Astrocyte (in vitro differentiated cells and primary cell): ENCODE measurements at regions not wholly inside any gene's neighbourhood (a gene's known extent, or its start where the extent isn't known, plus 50 kb on each side); places are given as distances from the start of the nearest gene placed in this dataset.

ENCODE experiments used
- DNase-seq: peaks from one replicate; pipeline ENCODE4 v3.0.0-alpha.2; 2010; ENCODE audit warnings: low read depth
- FAIRE-seq: peaks from 2 replicates; lab custom pipeline; 2011; peaks lifted over from hg19 to GRCh38; lab: Jason Lieb, UNC
- H2AFZ ChIP-seq: 2 replicates; pipeline ENCODE4 v1.6.0; 2012; ENCODE audit warnings: low read depth, low read length, inconsistent platforms
- H3K27ac ChIP-seq: 2 replicates; pipeline ENCODE4 v1.5.1; 2011; ENCODE audit warnings: low read depth, low read length, inconsistent platforms
- H3K27me3 ChIP-seq: 2 replicates; pipeline ENCODE4 v1.6.0; 2011; ENCODE audit warnings: low read length, inconsistent platforms; ENCODE audit not compliant: insufficient read depth
- H3K36me3 ChIP-seq: 2 replicates; pipeline ENCODE4 v1.5.1; 2011; ENCODE audit warnings: low read length, inconsistent platforms; ENCODE audit not compliant: insufficient read depth
- H3K4me1 ChIP-seq: 2 replicates; pipeline ENCODE4 v1.5.1; 2011; ENCODE audit warnings: low read length, inconsistent platforms; ENCODE audit not compliant: insufficient read depth
- H3K4me2 ChIP-seq: 2 replicates; pipeline ENCODE4 v1.6.0; 2012; ENCODE audit warnings: low read length, inconsistent platforms
- H3K4me3 ChIP-seq: 2 replicates; pipeline ENCODE4 v1.5.1; 2011; ENCODE audit warnings: low read depth, mild to moderate bottlenecking, low read length, inconsistent platforms; ENCODE audit not compliant: insufficient read depth
- H3K79me2 ChIP-seq: 2 replicates; pipeline ENCODE4 v1.6.0; 2012; ENCODE audit warnings: mild to moderate bottlenecking, low read length, inconsistent platforms; ENCODE audit not compliant: insufficient read depth
- H3K9ac ChIP-seq: 2 replicates; pipeline ENCODE4 v1.6.0; 2012; ENCODE audit warnings: mild to moderate bottlenecking, low read length, inconsistent platforms
- H3K9me3 ChIP-seq: 2 replicates; pipeline ENCODE4 v1.5.1; 2012; ENCODE audit warnings: low read depth, mild to moderate bottlenecking, low read length, inconsistent platforms; ENCODE audit not compliant: insufficient read depth
- H4K20me1 ChIP-seq: 2 replicates; pipeline ENCODE4 v1.6.0; 2012; ENCODE audit warnings: low read length, inconsistent platforms; ENCODE audit not compliant: insufficient read depth
- H3K27ac Mint-ChIP-seq: one replicate; pipeline ENCODE4 v1.8.0; 2021; ENCODE audit warnings: mild to moderate bottlenecking, mixed read lengths; ENCODE audit not compliant: unreplicated experiment
- H3K27me3 Mint-ChIP-seq: one replicate; pipeline ENCODE4 v1.8.0; 2021; ENCODE audit warnings: low read depth, mixed read lengths; ENCODE audit not compliant: unreplicated experiment
- H3K36me3 Mint-ChIP-seq: one replicate; pipeline ENCODE4 v1.8.0; 2021; ENCODE audit warnings: low read depth, mixed read lengths; ENCODE audit not compliant: unreplicated experiment
- H3K4me1 Mint-ChIP-seq: one replicate; pipeline ENCODE4 v1.8.0; 2021; ENCODE audit warnings: low read depth, mixed read lengths; ENCODE audit not compliant: unreplicated experiment
- H3K4me3 Mint-ChIP-seq: one replicate; pipeline ENCODE4 v1.8.0; 2021; ENCODE audit warnings: mild to moderate bottlenecking, moderate library complexity, mixed read lengths; ENCODE audit not compliant: unreplicated experiment
- H3K9me3 Mint-ChIP-seq: one replicate; pipeline ENCODE4 v1.8.0; 2021; ENCODE audit warnings: mild to moderate bottlenecking, mixed read lengths; ENCODE audit not compliant: unreplicated experiment
- EZH2 ChIP-seq: IDR thresholded peaks from 2 replicates; pipeline ENCODE4 v1.6.1; 2012; ENCODE audit warnings: mild to moderate bottlenecking, low read length, inconsistent platforms; ENCODE audit not compliant: insufficient read depth
- TF ChIP-seq, protein P1 (sequence below): IDR thresholded peaks from 2 replicates; pipeline ENCODE4 v1.5.1; 2011; ENCODE audit warnings: low read depth, mild to moderate bottlenecking, inconsistent platforms, low read length, moderate library complexity; ENCODE audit not compliant: insufficient read depth

DNA sequence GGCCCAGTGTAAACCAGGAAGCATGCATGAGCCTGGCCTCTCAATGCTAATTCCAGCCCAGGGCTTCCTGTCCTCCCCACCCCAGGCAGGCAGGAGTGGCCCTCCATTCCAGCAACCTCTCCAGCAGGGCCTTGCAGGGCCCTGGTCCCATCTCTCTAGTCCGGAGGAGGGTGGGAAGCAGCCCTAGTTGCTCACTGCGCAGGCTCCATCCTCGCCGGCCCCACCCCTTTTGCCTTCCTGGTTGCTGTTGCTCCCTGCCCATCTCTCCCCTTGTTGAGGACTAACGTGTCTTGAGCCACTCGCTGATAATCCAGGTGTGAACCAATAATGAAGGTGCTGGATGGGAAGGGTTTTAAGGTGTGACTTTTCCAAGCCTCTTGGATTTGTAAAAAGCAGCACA, 161.2 kb upstream of the BCOR start:
- H3K36me3 Mint-ChIP-seq, result no peaks in the 10 kb centered on the region
- no peaks in the 10 kb centered on the region for H3K9me3 Mint-ChIP-seq
- TF ChIP-seq EZH2, result no peak
- TF ChIP-seq, protein P1, sequence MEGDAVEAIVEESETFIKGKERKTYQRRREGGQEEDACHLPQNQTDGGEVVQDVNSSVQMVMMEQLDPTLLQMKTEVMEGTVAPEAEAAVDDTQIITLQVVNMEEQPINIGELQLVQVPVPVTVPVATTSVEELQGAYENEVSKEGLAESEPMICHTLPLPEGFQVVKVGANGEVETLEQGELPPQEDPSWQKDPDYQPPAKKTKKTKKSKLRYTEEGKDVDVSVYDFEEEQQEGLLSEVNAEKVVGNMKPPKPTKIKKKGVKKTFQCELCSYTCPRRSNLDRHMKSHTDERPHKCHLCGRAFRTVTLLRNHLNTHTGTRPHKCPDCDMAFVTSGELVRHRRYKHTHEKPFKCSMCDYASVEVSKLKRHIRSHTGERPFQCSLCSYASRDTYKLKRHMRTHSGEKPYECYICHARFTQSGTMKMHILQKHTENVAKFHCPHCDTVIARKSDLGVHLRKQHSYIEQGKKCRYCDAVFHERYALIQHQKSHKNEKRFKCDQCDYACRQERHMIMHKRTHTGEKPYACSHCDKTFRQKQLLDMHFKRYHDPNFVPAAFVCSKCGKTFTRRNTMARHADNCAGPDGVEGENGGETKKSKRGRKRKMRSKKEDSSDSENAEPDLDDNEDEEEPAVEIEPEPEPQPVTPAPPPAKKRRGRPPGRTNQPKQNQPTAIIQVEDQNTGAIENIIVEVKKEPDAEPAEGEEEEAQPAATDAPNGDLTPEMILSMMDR, result no peak
- no peak overlapping the region for H3K4me3 Mint-ChIP-seq
- no peak overlapping the region for H2AFZ ChIP-seq
- H3K4me2 ChIP-seq, result no peak overlapping the region
- H3K4me1 ChIP-seq, result peaks cover 14% of the 10 kb centered on the region
- no peaks in the 10 kb centered on the region for H3K79me2 ChIP-seq
- no peak overlapping the region for H3K27ac ChIP-seq
- H4K20me1 ChIP-seq, result no peaks in the 10 kb centered on the region
- H3K9ac ChIP-seq, result no peak overlapping the region
- no peaks in the 10 kb centered on the region for H3K27me3 Mint-ChIP-seq
- no peaks in the 10 kb centered on the region for H3K36me3 ChIP-seq
- H3K4me1 Mint-ChIP-seq, result peaks cover 4% of the 10 kb centered on the region
- H3K9me3 ChIP-seq, result no peaks in the 10 kb centered on the region
- FAIRE-seq (no peak), DNase-seq (no peak)
- no peaks in the 10 kb centered on the region for H3K27me3 ChIP-seq
- H3K27ac Mint-ChIP-seq, result no peak overlapping the region
- no peak overlapping the region for H3K4me3 ChIP-seq

DNA sequence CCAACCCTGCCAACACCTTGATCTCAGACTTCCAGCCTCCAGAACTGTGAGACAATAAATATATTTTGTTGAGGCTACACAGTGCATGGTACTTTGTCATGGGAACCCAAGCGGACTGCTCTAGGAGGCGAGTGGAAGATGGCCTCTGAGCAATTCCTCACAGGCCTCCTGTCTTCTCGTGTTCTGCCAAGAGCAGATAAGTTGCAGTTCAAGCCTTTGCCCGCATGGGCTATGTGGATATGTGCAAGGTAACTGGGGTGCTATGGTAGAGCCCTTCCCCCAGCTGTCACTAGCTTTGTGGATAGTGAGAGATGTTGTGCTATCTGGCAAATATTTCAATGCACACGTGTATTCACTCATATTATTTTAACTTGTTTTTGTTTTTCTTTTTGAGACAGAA, 156.0 kb upstream of the BCOR start:
- FAIRE-seq, result no peak
- H3K4me1 Mint-ChIP-seq, result no peaks in the 10 kb centered on the region
- H3K4me3 ChIP-seq, result no peak overlapping the region
- DNase-seq, result no peak
- no peaks in the 10 kb centered on the region for H4K20me1 ChIP-seq
- H2AFZ ChIP-seq, result no peak overlapping the region
- H3K36me3 Mint-ChIP-seq, result no peaks in the 10 kb centered on the region
- no peaks in the 10 kb centered on the region for H3K9me3 ChIP-seq
- no peak overlapping the region for H3K27ac ChIP-seq
- H3K27me3 ChIP-seq, result no peaks in the 10 kb centered on the region
- no peak overlapping the region for H3K27ac Mint-ChIP-seq
- no peak overlapping the region for H3K4me2 ChIP-seq
- H3K9ac ChIP-seq, result no peak overlapping the region
- H3K4me3 Mint-ChIP-seq, result no peak overlapping the region
- TF ChIP-seq EZH2, result no peak
- TF ChIP-seq, protein P1, result no peak
- H3K36me3 ChIP-seq, result no peaks in the 10 kb centered on the region
- H3K4me1 ChIP-seq, result no peaks in the 10 kb centered on the region
- H3K79me2 ChIP-seq, result no peaks in the 10 kb centered on the region
- H3K27me3 Mint-ChIP-seq, result peaks cover 5% of the 10 kb centered on the region
- no peaks in the 10 kb centered on the region for H3K9me3 Mint-ChIP-seq

DNA sequence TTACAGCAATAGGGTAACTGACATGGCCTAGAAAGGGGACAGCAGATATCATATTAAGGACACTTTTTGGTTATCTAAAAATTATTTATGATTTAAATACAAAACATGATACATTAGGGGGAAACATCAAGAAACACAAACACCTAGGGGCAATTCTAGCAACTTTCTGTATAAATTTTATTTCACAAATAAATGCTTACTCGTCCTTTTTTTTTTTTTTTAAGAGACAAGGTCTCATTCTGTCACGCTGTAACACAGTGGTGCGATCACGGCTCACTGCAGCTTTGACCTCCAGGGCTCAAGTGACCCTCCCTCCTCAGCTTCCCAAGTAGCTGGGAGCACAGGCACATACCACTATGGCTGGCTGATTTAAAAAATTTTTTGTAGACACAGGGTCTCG, 151.8 kb upstream of the BCOR start:
- Histone ChIP-seq H2AFZ (no peak overlapping the region), H3K9me3 (no peaks in the 10 kb centered on the region), H3K27ac (no peak overlapping the region), H3K4me3 (no peak overlapping the region), H3K79me2 (no peaks in the 10 kb centered on the region), H3K4me1 (peaks cover 11% of the 10 kb centered on the region), H4K20me1 (no peaks in the 10 kb centered on the region), H3K27me3 (no peaks in the 10 kb centered on the region), H3K4me2 (no peak overlapping the region), H3K9ac (no peak overlapping the region), H3K36me3 (no peaks in the 10 kb centered on the region)
- TF ChIP-seq, protein P1, result no peak
- TF ChIP-seq EZH2, result no peak
- H3K27me3 Mint-ChIP-seq, result peaks cover 14% of the 10 kb centered on the region
- DNase-seq, result no peak
- H3K36me3 Mint-ChIP-seq, result no peaks in the 10 kb centered on the region
- no peak overlapping the region for H3K27ac Mint-ChIP-seq
- FAIRE-seq, result no peak
- no peak overlapping the region for H3K4me3 Mint-ChIP-seq
- peaks cover 4% of the 10 kb centered on the region for H3K4me1 Mint-ChIP-seq
- no peaks in the 10 kb centered on the region for H3K9me3 Mint-ChIP-seq
